Stimulated activated naive B cell treated with anti-CD40 and anti-IgM and Interleukin-4, amounts not matched to agents 10 μg/mL and 1 μg/mL and 100 μg/mL, for 72 hours (primary cell): ENCODE measurements at regions not wholly inside any gene's neighbourhood (a gene's known extent, or its start where the extent isn't known, plus 50 kb on each side); places are given as distances from the start of the nearest gene placed in this dataset.
"Not testable (repeated sequence)": the region's sequence is repeated elsewhere in the genome, so short reads cannot be mapped to it uniquely, and the experiment has no call there.

Source experiments
- ATAC-seq, 2 donors: fragments of 150-1000 bp; cut with Tn5 transposase; replicated peaks; 2 replicates each; pipeline ENCODE4 v1.10.0; 2021; ENCODE audit warnings: moderate library complexity in 1 of 2
- DNase-seq: peaks from one replicate; pipeline ENCODE4 v3.0.0; 2021
- H3K27ac Mint-ChIP-seq: one replicate; pipeline ENCODE4 v1.8.0; 2022; ENCODE audit warnings: mild to moderate bottlenecking, mixed read lengths
- H3K27me3 Mint-ChIP-seq, 2 donors: one replicate each; pipeline ENCODE4 v1.8.0; 2022; ENCODE audit warnings: mixed read lengths in 2 of 2
- H3K36me3 Mint-ChIP-seq, 2 donors: one replicate each; pipeline ENCODE4 v1.8.0; 2022; ENCODE audit warnings: mixed read lengths in 2 of 2, mild to moderate bottlenecking in 1 of 2
- H3K4me1 Mint-ChIP-seq, 2 donors: one replicate each; pipeline ENCODE4 v1.8.0; 2022; ENCODE audit warnings: mixed read lengths in 2 of 2, mild to moderate bottlenecking in 1 of 2
- H3K4me3 Mint-ChIP-seq, 2 donors: one replicate each; pipeline ENCODE4 v1.8.0; 2022; ENCODE audit warnings: mild to moderate bottlenecking in 2 of 2, mixed read lengths in 2 of 2, moderate library complexity in 1 of 2
- H3K9me3 Mint-ChIP-seq, 2 donors: one replicate each; pipeline ENCODE4 v1.8.0; 2022; ENCODE audit warnings: mixed read lengths in 2 of 2, mild to moderate bottlenecking in 1 of 2

DNA sequence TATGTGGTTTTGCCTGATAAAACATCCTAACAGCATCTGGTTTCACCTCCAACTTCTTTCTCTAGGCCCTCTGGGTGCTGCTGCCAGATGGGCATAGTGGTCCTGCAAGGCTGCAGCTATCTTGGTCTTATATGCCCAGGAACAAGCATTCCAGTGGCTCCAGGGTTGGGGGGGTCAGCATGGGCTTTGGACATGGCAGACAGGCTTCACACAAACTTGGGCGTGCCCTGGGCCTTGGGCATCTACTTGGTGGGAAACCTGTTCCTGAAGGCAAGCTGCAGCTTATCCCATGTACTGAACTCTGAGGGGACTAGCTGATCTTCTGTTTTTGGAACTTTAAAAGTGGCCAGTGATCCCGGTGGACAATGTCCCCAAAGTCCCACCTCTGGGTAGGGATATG lies 54.9 kb upstream of the ZNF678 start:
- H3K4me1 Mint-ChIP-seq = no peaks in the 10 kb centered on the region
- DNase-seq (no peak), ATAC-seq (no peak)
- H3K36me3 Mint-ChIP-seq = no peaks in the 10 kb centered on the region
- peaks cover 2 to 13% of the 10 kb centered on the region in 2 donors for H3K27me3 Mint-ChIP-seq
- H3K27ac Mint-ChIP-seq = no peak overlapping the region
- H3K9me3 Mint-ChIP-seq = no peaks in the 10 kb centered on the region
- H3K4me3 Mint-ChIP-seq = no peak overlapping the region

DNA sequence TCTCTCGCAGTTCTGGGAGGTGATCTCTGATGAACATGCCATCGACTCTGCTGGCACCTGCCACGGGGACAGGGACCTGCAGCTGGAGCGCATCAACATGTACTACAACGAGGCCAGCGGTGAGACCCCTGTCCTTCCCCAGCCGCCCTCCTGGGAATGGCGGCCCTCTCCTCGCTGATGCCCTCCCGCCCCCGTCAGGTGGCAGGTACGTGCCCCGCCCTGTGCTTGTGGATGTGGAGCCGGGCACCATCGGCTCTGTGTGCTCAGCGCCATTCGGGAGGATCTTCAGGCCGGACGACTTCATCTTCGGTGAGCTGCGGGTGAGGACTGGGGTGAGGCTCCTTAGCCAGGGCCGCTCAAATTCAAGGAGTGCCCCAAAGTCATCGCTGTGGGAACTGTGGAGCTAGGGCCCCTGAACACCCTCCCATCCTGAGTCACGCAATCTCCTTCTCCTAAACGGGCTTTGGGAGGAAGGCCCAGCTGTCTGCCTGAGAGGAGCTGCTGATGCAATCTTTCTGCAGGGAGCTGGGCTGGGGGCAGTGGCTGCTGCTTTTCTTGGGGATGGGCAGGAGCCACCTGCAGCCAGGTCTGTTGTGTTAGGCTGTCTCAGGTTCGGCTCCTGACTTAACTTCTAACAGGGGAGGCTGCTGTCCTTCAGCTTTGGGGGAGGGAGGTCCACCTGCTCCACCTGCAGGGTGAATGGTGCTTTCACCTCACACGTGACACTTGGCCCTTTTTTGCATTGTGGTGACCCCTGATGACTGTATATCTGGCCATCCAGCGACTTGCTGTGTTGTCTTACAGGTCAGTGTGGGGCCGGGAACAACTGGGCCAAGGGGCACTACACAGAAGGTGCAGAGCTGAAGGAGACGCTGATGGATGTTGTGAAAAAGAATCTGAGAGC lies 56.6 kb upstream of the ZNF678 start:
- H3K27ac Mint-ChIP-seq, H3K9me3 Mint-ChIP-seq, H3K36me3 Mint-ChIP-seq, H3K4me1 Mint-ChIP-seq, DNase-seq, H3K4me3 Mint-ChIP-seq, ATAC-seq: not testable (repeated sequence)
- peaks cover 0 to 13% of the 10 kb centered on the region in 2 donors for H3K27me3 Mint-ChIP-seq

DNA sequence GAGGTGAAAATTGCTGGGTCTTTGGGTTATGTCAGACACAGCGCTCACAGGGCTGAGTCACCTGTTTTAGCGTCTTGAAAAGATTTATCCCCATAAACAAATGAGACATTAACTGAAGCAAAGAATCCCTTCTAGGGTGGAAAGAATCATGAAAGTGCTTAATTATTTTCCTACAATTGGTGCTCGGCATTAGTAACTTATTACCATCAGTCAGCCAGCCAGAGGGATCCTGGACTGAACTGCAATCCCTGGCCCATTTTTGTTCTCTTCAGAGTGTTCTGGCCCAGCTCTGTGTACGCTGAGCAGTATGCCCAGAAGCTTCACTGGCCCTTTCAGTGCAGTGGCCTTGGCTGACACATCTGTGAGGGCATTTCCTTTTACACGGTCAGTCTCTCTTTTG lies 67.3 kb upstream of the ZNF678 start:
- not testable (repeated sequence) for ATAC-seq, H3K4me3 Mint-ChIP-seq, H3K4me1 Mint-ChIP-seq, H3K27me3 Mint-ChIP-seq, H3K36me3 Mint-ChIP-seq, DNase-seq, H3K9me3 Mint-ChIP-seq, H3K27ac Mint-ChIP-seq

DNA sequence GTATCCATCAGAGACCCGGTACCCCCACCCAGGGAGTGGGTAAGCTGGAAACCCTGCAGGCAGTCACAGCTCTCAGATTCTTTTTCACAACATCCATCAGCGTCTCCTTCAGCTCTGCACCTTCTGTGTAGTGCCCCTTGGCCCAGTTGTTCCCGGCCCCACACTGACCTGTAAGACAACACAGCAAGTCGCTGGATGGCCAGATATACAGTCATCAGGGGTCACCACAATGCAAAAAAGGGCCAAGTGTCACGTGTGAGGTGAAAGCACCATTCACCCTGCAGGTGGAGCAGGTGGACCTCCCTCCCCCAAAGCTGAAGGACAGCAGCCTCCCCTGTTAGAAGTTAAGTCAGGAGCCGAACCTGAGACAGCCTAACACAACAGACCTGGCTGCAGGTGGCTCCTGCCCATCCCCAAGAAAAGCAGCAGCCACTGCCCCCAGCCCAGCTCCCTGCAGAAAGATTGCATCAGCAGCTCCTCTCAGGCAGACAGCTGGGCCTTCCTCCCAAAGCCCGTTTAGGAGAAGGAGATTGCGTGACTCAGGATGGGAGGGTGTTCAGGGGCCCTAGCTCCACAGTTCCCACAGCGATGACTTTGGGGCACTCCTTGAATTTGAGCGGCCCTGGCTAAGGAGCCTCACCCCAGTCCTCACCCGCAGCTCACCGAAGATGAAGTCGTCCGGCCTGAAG lies 69.3 kb upstream of the ZNF678 start:
- H3K27me3 Mint-ChIP-seq = peaks cover 5 to 11% of the 10 kb centered on the region in 2 donors
- not testable (repeated sequence) for H3K9me3 Mint-ChIP-seq, H3K36me3 Mint-ChIP-seq, H3K4me3 Mint-ChIP-seq, DNase-seq, ATAC-seq, H3K4me1 Mint-ChIP-seq, H3K27ac Mint-ChIP-seq

DNA sequence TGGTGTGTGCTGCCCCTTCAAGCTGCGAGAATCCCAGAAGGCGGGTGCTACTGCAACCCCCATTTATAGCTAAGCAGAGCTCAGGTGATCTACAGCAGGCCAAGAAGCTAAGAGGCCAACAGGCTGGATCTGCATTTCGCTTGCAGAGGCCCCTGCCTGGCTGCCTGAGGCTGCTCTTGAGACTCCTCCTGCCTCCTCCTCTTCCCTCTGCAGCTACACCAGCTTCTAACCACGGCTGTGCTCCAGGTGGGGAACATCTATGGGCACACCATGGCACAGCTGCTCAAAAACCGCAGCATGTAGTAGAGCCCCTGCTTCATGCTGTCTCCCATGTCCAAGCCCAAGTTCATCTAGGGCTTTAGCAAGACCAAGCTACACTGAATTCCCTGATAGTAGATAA lies 72.9 kb upstream of the ZNF678 start:
- Mint-ChIP-seq H3K36me3 (peaks cover 5 to 6% of the 10 kb centered on the region in 2 donors), H3K27ac (no peak overlapping the region), H3K27me3 (peaks cover 5 to 16% of the 10 kb centered on the region in 2 donors), H3K9me3 (peaks cover 6 to 11% of the 10 kb centered on the region in 2 donors), H3K4me3 (no peak overlapping the region), H3K4me1 (peaks cover 7 to 18% of the 10 kb centered on the region in 2 donors)
- no peak for ATAC-seq
- no peak for DNase-seq

DNA sequence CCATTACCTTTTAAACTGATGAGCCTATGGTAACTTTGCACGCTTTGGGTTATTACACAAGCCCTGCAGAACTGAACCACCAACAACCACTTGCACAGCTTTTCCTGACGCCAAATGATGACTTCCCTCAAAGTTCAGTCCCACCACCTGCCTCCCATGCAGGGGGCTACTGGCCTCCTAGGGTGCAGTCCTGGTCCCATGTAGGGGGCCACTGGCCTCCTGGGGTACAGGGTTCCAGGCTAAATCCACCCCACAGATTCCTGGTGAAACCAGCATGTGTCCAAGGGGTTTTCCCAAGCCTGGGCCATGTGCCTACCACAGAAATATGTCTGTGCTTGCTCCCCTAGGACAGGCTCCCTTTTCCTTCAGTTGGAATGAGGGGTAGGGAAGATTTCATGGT lies 73.4 kb upstream of the ZNF678 start:
- DNase-seq (no peak), ATAC-seq (no peak)
- Mint-ChIP-seq H3K4me3 (no peak overlapping the region), H3K27ac (no peak overlapping the region), H3K9me3 (peaks cover 6 to 11% of the 10 kb centered on the region in 2 donors), H3K36me3 (peaks cover 5 to 6% of the 10 kb centered on the region in 2 donors), H3K27me3 (peaks cover 5 to 16% of the 10 kb centered on the region in 2 donors), H3K4me1 (peaks cover 7 to 18% of the 10 kb centered on the region in 2 donors)

DNA sequence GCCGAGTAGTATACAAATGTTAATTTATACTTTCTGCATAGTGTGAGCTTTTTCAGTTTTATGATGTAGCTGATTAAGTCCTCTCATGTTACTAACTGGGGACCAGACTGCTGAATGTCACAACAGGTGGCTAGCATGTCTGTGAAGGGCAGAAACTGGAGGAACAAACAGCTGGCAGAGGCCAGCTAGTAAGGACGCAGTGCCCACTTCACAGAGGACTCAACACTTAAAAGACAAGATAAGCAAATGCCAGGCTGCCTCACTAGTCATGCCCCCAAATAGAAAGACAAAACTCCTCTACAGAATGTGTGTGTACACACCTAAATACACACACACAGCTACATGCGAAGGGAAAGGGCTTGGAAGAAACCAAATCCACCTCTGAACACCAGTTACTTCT lies 73.8 kb upstream of the ZNF678 start:
- H3K36me3 Mint-ChIP-seq = peaks cover 5 to 6% of the 10 kb centered on the region in 2 donors
- peaks cover 6 to 11% of the 10 kb centered on the region in 2 donors for H3K9me3 Mint-ChIP-seq

DNA sequence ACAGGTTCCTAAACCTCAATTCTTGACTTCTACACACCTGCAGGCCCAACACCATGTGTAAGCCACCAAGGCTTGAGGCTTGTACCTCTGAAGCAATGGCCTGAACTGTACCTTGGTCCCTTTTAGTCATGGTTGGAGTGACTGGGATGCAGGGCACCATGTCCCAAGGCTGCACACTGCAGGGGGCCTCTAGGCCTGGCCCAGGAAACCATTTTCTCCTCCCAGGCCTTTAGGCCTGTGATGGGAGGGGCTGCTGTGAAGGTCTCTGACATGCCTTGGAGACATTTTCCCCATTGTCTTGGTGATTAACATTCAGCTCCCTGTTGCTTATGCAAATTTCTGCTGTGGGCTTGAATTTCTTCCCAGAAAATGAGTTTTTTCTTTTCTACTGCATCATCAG lies 75.8 kb upstream of the ZNF678 start:
- Mint-ChIP-seq H3K9me3 (peaks cover 6 to 11% of the 10 kb centered on the region in 2 donors), H3K4me1 (peaks cover 7 to 18% of the 10 kb centered on the region in 2 donors), H3K4me3 (no peak overlapping the region), H3K36me3 (peaks cover 5 to 6% of the 10 kb centered on the region in 2 donors), H3K27me3 (peaks cover 5 to 16% of the 10 kb centered on the region in 2 donors), H3K27ac (no peak overlapping the region)
- no peak for ATAC-seq
- DNase-seq = no peak

More for the DNA sequence above, 73.8 kb upstream of the ZNF678 start:
- Mint-ChIP-seq H3K4me1 (peaks cover 7 to 18% of the 10 kb centered on the region in 2 donors), H3K27me3 (peaks cover 5 to 16% of the 10 kb centered on the region in 2 donors), H3K4me3 (no peak overlapping the region), H3K27ac (no peak overlapping the region)
- no peak for DNase-seq
- no peak for ATAC-seq

DNA sequence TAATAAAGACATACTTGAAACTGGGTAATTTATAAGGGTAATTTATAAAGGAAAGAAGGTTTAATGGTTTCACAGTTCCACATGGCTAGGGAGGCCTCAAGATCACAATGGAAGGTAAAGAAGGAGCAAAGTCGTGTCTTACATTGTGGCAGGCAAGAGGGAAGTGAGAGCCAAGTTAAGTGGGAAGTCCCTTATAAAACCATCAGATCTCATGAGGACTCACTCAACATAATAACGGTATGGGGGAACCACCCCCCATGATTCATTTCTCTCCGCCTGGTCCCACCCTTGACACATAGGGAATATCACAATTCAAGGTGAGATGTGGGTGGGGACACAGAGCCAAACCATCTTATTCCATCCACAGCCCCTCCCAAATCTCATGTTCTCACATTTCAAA lies 76.8 kb upstream of the ZNF678 start:
- Mint-ChIP-seq H3K27me3 (peaks cover 6 to 16% of the 10 kb centered on the region in 2 donors), H3K27ac (no peak overlapping the region), H3K36me3 (peaks cover 5 to 6% of the 10 kb centered on the region in 2 donors), H3K4me3 (no peak overlapping the region), H3K9me3 (peaks cover 6 to 11% of the 10 kb centered on the region in 2 donors), H3K4me1 (peaks cover 9 to 18% of the 10 kb centered on the region in 2 donors)
- ATAC-seq (peak; percentile 89 to 96), DNase-seq (peak; percentile 24)

DNA sequence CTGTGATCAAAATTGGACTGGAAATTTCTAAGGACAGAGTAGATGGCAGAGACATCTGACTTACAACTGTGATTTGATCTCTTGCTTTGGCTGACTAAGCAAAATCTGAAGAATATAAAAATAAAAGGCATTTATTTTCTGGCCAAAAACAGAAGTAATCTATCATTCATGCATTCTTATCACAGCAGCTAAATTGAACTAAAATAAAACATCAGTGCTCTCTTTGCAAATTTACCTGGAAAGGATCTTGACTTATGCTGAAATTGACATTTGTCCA lies 81.4 kb upstream of the ZNF678 start:
- ATAC-seq (no peak), DNase-seq (no peak)
- Mint-ChIP-seq H3K27me3 (peaks cover 24 to 29% of the 10 kb centered on the region in 2 donors), H3K4me1 (peaks cover 6 to 9% of the 10 kb centered on the region in 2 donors), H3K4me3 (no peak overlapping the region), H3K36me3 (no peaks in the 10 kb centered on the region), H3K9me3 (peaks cover 0 to 3% of the 10 kb centered on the region in 2 donors), H3K27ac (no peak overlapping the region)

DNA sequence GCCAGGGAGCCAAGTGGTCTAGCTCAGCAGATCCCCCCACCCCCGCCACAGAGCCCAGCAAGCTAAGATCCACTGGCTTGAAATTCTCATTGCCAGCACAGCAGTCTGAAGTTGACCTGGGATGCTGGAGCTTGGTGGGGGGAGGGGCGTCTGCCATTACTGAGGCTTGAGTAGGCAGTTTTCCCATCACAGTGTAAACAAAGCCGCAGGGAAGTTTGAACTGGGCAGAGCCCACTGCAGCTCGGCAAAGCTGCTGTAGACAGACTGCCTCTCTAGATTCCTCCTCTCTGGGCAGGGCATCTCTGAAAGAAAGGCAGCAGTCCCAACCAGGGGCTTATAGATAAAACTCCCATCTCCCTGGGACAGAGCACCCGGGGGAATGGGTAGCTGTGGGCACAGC lies 89.3 kb upstream of the ZNF678 start:
- DNase-seq, H3K4me3 Mint-ChIP-seq, H3K4me1 Mint-ChIP-seq, H3K9me3 Mint-ChIP-seq, ATAC-seq, H3K36me3 Mint-ChIP-seq, H3K27ac Mint-ChIP-seq: not testable (repeated sequence)
- peaks cover 38 to 39% of the 10 kb centered on the region in 2 donors for H3K27me3 Mint-ChIP-seq

DNA sequence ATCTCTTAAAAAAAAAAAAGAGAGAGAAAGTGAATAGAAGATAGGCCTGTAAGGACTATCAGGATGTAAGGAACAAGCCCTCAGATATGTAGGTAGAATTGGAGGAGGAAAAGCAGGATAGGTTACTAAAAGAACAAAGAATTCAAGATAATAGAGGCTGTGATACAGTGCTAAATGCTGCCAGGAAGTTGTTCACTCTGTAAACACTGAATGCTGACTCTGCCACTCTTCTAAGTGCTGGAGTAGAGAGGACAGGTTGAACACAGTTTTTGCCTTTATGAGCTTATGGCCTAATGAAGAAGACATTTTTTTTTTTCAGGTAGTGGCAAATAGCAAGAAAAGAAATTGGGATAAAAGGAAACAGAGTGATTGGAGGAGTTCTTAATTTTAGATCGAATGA lies 90.6 kb upstream of the ZNF678 start:
- no peak for DNase-seq
- H3K36me3 Mint-ChIP-seq = peaks cover 3 to 5% of the 10 kb centered on the region in 2 donors
- H3K4me3 Mint-ChIP-seq = no peak overlapping the region
- no peaks in the 10 kb centered on the region for H3K4me1 Mint-ChIP-seq
- peaks cover 5% of the 10 kb centered on the region in 2 donors for H3K9me3 Mint-ChIP-seq
- ATAC-seq = no peak
- peaks cover 33 to 34% of the 10 kb centered on the region in 2 donors for H3K27me3 Mint-ChIP-seq
- H3K27ac Mint-ChIP-seq = no peak overlapping the region

DNA sequence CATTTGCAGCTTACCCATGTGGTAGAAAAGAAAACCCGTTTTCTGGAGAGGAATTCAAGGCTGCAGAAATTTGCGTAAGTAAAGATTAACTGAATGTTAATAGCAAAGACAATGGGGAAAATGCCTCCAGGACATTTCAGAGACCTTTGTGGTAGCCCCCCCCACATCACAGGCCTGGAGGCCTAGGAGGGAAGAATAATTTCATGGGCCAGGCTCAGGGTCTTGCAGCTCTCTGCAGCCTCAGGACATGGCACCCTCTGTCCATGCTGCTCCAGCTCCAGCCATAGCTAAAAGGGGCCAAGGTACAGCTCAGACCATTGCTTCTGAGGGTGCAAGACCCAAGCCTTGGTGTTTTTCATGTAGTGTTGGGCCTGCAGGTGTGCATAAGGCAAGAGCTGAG lies 92.7 kb upstream of the ZNF678 start:
- Mint-ChIP-seq H3K9me3 (peaks cover 5% of the 10 kb centered on the region in 2 donors), H3K27ac (no peak overlapping the region), H3K4me1 (no peaks in the 10 kb centered on the region), H3K36me3 (peaks cover 3 to 5% of the 10 kb centered on the region in 2 donors), H3K27me3 (peaks cover 16% of the 10 kb centered on the region in 2 donors), H3K4me3 (no peak overlapping the region)
- ATAC-seq = no peak
- no peak for DNase-seq

DNA sequence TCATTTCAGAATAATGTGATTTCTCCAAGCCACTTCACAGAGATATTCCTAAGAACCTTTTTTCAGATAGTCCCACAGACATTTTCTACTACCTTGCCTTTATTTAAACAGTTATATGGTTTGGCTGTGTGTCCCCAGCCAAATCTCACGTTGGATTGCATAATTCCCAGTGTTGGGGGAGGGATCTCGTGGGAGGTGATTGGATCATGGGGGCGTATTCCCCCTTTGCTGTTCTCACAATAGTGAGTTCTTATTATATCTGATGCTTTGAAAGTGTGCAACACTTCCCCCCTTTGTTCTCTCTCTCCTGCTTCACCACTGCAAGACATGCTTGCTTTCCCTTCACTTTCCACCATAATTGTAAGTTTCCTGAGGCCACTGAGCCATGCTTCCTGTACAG lies 93.6 kb upstream of the ZNF678 start:
- ATAC-seq = no peak
- Mint-ChIP-seq H3K27me3 (peaks cover 7 to 8% of the 10 kb centered on the region in 2 donors), H3K4me3 (no peak overlapping the region), H3K27ac (no peak overlapping the region), H3K4me1 (no peaks in the 10 kb centered on the region), H3K9me3 (peaks cover 5% of the 10 kb centered on the region in 2 donors), H3K36me3 (peaks cover 3 to 5% of the 10 kb centered on the region in 2 donors)
- no peak for DNase-seq
